HS-5 (cell line): ENCODE measurements at regions not wholly inside any gene's neighbourhood (a gene's known extent, or its start where the extent isn't known, plus 50 kb on each side); places are given as distances from the start of the nearest gene placed in this dataset.
"Not testable (repeated sequence)": the region's sequence is repeated elsewhere in the genome, so short reads cannot be mapped to it uniquely, and the experiment has no call there.

Experiments
- DNase-seq: peaks from one replicate; pipeline ENCODE4 v3.0.0-alpha.2; 2012; ENCODE audit warnings: low read depth

- no peak for DNase-seq
Measured at GRCh38 chr10:85459906-85460305, 906.7 kb downstream of the GRID1 start.

DNA sequence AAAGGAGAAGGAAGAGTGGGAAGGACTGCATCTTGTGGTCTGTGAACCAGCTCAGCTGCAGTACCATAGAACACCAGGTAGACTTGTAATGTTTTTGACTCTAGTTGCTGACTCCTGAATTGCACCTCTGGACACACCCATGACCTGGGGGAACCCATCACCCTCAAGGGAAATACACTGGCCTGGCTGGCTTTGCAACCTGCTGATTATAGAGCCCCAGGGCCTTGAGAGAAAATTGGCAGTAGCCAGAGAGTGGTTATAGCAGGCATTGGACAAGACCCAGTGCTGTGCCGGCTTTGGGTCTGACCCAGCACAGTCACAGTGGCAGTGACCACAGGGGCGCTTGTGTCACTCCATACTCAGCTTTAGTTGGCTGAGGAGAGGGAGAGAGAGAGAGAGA lies 902.3 kb downstream of the GRID1 start:
- DNase-seq: no peak

GRCh38 chr10:85477979-85478378 lies 888.6 kb downstream of the GRID1 start:
- no peak for DNase-seq

DNA sequence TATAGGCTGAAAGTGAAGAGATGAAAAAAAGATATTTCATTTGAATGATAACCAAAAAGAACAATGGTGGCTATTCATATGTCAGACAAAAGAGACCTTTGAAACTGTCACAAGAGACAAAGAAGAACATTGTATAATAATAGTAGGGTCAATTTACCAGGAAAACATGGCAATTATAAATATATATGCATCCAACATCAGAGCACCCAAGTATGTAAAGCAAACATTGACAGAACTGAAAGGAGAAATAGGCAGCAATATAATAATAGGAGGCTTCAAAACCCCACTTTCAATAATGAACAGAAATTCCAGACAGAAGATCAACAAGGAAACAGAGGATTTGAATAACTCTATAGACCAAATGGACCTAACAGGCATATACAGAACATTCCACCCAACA lies 876.2 kb downstream of the GRID1 start:
- DNase-seq: no peak

GRCh38 chr10:85491652-85492051 lies 874.9 kb downstream of the GRID1 start:
- DNase-seq: no peak

DNA sequence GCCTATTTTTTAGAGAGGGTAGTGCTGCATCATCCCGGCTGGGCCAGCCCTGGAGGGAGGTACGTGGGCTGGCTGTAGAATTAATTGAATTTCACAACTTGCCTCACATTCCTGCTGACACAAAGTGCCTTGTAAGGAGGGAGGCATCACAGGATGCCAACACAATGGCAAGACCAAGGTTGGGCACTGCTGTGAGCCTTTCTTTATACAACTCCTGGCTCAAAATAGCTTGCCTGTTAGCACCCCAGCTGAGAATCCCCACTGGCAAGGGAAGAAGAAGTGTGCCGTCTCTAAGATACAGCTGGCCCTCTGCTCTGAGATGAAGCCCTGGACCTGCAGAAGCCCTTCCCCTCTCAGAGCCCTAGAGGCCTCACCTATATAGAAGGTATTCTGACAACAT lies 873.9 kb downstream of the GRID1 start:
- no peak for DNase-seq

DNA sequence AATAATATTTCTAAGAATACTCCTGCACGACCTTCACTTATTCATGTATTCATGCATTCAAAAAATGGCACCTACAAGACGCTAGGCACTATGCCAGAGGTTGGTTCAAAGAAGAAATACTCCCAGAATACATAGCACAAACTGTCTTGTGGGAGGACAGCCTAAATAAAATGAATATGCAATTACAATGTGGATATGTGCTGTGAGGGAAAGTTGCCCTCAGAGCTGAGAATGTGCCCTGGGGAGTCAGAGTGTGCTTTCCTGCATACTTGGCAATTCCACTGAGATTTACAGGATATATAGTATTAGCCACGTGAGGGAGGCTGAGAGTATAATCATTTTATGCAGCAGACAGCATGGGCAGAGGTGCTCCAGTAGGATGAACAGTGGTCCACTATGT lies 872.9 kb downstream of the GRID1 start:
- DNase-seq: no peak

GRCh38 chr10:85504641-85505040 lies 862.0 kb downstream of the GRID1 start:
- not testable (repeated sequence) for DNase-seq

GRCh38 chr10:85508159-85508558 lies 858.4 kb downstream of the GRID1 start:
- no peak for DNase-seq

DNA sequence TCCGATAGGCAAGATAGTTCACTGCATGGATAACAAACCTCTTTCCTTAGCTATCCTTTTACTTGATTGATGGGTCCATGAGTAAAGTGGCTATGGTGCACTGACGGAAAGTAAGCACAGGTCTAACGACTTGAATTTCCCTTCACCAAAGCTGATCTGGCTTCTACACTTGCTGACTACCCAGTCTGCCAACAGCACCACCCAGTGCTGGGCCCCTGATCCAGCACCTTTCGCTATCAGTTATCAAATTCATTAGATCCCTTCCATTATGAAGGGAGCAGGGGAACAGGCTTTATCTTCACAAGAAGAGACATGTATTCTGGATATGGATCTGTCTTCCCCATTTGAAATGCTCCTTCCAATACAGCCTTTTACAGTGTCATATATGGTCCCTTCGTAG lies 855.9 kb downstream of the GRID1 start:
- DNase-seq: no peak

DNA sequence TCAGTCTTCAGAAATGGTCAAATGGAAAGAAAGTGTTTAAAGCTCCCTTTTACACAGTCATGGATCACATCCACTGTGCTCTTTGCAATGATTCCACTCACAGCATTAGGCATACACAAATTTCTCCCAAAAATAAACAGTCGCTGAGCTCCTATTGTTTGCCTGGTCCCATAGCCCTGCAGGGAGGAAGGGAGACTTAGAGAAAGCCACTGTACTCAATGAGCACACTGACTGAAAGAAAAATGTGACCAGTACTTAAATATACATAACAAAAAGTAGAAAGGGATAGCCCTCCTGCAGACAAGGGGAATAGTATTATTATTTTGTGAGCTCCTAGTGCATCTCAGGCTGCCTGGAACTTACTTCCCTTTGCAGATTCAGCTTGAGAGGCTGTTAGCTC lies 853.2 kb downstream of the GRID1 start:
- DNase-seq: no peak

- no peak for DNase-seq
Measured at GRCh38 chr10:85515316-85515715, 851.3 kb downstream of the GRID1 start.

DNA sequence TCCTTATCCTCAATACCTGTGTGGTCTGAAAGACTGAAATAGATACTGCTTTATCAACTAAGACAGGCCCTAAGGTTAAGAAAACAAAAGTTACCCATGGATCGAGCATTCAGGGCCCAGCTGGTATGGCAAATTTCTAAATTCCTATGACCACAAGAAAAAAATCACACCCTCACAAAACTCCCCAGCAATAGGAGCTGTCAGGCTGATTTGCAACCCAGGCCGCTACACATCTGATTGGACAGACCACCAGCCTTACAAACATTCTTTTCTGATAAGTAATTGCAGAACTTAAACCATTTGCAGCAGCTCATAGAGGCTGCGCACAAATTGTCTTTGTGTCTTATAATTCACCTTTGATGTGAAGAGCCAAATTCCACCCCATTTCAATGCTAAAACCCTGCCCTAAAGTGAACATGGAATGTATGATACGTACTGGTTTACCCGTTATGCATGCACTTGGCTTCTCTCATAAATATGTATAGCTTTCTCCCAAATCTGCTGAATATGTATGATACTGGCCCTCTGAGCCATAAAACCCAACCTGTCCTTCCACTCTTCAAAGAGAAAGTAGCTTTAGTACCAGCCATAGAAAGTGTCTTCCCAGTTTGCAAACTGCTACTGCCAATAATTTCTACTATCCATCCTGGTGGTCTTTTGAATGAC lies 842.5 kb downstream of the GRID1 start:
- no peak for DNase-seq

- no peak for DNase-seq
Measured at GRCh38 chr10:85527616-85528317, 838.8 kb downstream of the GRID1 start.

DNA sequence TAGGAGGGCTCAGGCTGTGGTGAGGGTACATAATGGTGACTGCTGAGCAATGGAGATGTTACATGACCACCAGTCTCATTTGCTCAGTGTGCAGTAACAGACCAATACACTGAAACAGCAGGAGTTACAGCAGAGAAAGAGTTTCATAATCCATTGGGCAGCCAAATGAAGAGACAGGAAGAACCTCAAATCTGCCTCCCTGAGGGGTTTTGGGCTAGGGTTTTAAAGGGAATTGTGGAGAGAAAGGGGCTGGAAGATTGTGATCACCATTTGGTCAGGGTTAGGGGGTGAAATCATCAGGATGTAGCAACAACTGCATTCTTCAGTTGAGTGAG lies 838.3 kb downstream of the GRID1 start:
- DNase-seq: no peak

DNA sequence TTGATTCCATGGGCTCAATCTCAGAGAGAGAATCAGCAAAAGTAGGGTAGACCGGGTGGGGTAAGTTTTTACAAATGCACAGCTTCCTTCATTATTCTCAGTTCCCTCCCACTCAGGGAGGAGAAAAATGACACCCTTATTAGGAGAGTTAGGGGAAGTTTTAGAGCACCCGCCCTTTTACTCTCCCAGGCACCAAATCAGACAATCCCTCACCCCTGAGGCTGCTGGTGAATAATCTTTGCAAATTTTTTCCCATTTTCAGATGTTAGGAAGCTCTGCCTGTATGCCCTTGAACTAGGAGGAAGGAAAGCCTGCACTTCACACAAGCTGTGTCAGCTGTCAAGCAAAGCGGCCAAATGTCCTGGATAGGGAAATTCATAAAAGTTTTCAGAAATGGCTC lies 834.9 kb downstream of the GRID1 start:
- DNase-seq: no peak

GRCh38 chr10:85532773-85533172 lies 833.8 kb downstream of the GRID1 start:
- no peak for DNase-seq

- DNase-seq: no peak
Measured at GRCh38 chr10:85535926-85536325, 830.7 kb downstream of the GRID1 start.

- DNase-seq: no peak
Measured at GRCh38 chr10:85537561-85537960, 829.0 kb downstream of the GRID1 start.

DNA sequence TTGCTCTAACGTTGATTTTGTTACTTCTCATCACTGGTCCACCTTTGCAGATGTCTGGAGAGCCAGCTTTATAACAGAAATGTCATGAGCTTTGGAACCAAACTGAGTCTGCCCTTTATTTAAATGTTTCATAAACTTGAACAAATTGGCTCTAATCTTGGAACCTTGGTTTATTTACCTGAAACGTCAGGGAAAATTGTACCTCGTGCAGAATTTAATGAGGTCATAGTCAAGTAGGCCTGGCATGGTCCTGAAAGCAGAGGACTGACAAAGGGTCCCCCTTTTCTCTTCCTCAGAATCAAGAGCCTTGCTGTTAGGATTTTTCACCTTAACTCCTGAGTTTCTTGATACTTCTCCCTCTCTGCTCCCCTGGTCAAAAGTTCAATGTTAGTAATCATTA lies 828.0 kb downstream of the GRID1 start:
- DNase-seq: no peak

GRCh38 chr10:85542152-85542551 lies 824.4 kb downstream of the GRID1 start:
- DNase-seq: no peak

DNA sequence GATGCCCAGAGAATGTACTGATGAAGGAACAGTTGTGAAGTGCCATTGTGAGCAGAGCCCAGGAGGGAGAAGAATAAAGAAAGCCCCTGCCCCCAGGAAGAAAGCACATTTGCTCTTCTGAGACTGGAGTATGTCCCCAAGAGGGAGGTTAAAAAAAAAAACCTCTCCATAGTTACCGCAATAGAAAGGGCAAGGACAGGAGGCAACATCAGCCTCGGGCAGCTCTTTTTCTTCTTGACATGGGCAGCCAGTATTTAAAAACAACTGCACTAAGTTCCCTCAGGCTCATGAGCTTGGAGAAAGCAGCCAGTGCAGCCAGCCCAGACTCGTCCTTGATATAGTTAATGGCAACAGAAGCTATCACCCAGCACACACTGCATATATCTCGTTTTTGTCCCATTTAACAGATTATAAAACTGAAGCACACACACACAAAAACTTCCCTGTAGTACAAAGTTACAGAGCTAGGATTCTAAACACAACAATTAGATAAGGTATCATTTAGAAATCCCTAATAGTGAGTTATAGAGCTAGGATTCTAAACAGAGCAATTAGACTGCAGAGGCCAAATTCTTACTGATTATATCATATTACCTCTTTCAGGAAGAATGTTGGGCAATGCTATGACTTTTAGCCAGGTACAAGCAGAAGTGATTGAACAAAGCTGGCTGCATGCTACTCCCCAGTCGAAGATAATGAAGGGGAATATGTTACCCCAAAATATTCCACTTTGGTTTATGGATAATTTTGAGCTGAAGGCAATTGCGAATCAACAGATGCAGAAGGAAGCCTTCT lies 823.5 kb downstream of the GRID1 start:
- no peak for DNase-seq

DNA sequence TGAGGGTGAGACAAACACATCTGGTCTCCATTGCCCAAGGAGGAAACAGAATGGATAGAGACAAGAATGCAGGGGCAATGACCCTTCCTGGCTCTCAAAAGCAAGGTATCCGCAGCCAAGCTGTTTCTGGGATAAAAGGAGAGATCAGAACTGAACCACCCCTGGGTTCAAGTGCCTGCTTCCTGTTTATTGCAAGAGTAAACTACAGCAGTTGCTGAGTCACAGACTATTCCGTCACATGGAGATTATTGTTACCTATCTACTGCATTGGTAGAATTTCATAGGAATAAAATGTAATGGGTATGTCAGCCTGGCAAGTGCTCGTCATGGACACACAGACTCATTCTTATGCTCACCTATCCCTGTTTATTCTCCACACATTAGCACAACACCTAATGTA lies 821.6 kb downstream of the GRID1 start:
- DNase-seq: no peak
